Prostate gland (tissue), 2 donors: ENCODE measurements at regions not wholly inside any gene's neighbourhood (a gene's known extent, or its start where the extent isn't known, plus 50 kb on each side); places are given as distances from the start of the nearest gene placed in this dataset.

Experiments used
- CTCF ChIP-seq, 4 experiments: fragments of 200-600 bp in 2 of 4; fragments of 450-650 bp in 2 of 4; sonication (generic) in 2 of 4; IDR thresholded peaks; 1 replicate in 3 of 4; 2 replicates in 1 of 4; pipeline ENCODE4 v1.5.1; 2016 to 2019; ENCODE audit warnings: antibody characterized with exemption in 4 of 4, mild to moderate bottlenecking in 2 of 4, moderate library complexity in 2 of 4
- POLR2A ChIP-seq: fragments of 450-650 bp; IDR thresholded peaks from one replicate; pipeline ENCODE4 v1.6.1; 2016; ENCODE audit warnings: antibody characterized with exemption, mild to moderate bottlenecking
- POLR2AphosphoS5 ChIP-seq: sonication (generic); formaldehyde crosslinking; IDR thresholded peaks from one replicate; pipeline ENCODE4 v1.6.1; 2017; ENCODE audit warnings: antibody characterized with exemption

GRCh38 chr7:84658286-84658685, 463.7 kb upstream of the SEMA3A start:
- TF ChIP-seq POLR2A = no peak
- TF ChIP-seq CTCF (IDR thresholded peaks at IDR 0.05) = no peak
- TF ChIP-seq POLR2AphosphoS5 = no peak
